ENCODE measurements at regions not wholly inside any gene's neighbourhood (a gene's known extent, or its start where the extent isn't known, plus 50 kb on each side); places are given as distances from the start of the nearest gene placed in this dataset.
"Not testable (repeated sequence)": the region's sequence is repeated elsewhere in the genome, so short reads cannot be mapped to it uniquely, and the experiment has no call there.

DNA sequence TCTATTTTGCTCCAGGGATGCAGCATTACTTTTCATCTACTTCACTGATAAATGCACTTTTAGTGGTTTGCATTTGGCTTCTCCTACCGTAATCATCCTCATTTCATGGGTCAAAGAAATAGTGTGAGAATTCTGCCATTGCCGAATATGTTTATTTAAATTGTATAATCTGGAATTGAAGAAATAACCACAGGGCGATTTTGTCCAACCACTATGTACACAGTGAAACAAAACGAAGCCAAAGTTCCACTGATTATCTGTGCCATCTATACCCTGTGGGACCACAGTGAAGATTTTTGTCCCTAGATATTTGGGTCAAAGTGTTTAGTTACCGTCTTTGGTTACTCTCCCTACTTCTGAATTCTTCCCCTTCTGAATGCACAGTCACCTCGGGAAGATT, 888.6 kb upstream of the NRXN1 start:
- no peak for DNase-seq (ENCODE audit: low read depth)

GRCh38 chr2:51919395-51919794, 887.5 kb upstream of the NRXN1 start:
- DNase-seq (ENCODE audit: low read depth): no peak

DNA sequence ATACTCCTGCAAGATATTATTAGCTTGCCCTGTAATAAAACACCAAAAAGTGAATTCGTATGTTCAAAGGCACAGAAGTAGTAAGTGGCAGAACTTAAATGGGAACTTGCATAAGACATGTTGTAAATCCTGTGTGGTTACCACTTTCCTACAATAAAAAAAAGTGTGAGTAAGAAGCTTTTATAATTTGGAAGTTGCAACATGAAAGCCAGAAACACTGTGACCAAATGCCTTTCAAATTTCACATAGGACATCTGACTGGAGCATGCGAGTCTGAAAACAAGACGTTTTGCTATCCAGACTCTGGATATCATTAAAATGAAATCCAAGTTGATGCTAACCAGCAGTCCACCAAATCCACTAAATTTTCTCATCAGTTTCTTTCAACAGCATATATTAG, 886.2 kb upstream of the NRXN1 start:
- no peak for DNase-seq (ENCODE audit: low read depth)

- no peak for DNase-seq (ENCODE audit: low read depth)
These were observed 871.8 kb upstream of the NRXN1 start for GRCh38 chr2:51903728-51904127.

GRCh38 chr2:51899643-51900042, 867.7 kb upstream of the NRXN1 start:
- no peak for DNase-seq (ENCODE audit: low read depth)

DNA sequence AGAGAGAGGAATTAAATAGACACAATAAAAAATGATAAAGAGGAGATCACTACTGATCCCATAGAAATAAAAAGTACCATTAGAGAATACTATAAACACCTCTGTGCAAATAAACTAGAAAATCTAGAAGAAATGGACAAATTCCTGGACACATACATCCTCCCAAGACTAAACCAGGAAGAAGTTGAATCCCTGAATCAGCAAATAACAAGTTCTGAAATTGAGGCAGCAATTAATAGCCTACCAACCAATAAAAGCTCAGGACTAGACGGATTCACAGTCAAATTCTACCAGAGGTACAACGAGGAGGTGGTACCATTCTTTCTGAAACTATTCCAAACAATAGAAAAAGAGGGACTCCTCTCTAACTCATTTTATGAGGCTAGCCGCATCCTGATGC, 862.7 kb upstream of the NRXN1 start:
- not testable (repeated sequence) for DNase-seq (ENCODE audit: low read depth)

GRCh38 chr2:51888120-51888519, 856.2 kb upstream of the NRXN1 start:
- DNase-seq (ENCODE audit: low read depth): no peak

DNA sequence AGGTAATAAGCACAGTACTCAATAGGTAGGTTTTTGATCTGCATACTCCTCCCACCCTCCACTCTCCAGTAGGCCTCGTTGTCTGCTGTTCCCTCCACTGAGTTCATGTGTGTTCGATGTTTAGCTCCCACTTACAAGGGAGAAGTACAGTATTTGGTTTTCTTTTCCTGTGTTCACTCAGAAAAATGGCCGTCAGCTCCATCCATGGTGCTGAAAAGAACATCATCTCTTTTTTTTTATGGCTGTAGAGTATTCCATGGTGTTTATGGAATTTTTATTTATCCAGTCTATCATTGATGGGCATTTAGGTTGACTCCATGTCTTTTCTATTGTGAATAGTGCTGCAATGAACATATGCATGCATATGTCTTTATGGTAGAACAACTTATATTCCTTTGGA, 849.7 kb upstream of the NRXN1 start:
- DNase-seq (ENCODE audit: low read depth): no peak

GRCh38 chr2:51880153-51880552, 848.2 kb upstream of the NRXN1 start:
- DNase-seq (ENCODE audit: low read depth): no peak

DNA sequence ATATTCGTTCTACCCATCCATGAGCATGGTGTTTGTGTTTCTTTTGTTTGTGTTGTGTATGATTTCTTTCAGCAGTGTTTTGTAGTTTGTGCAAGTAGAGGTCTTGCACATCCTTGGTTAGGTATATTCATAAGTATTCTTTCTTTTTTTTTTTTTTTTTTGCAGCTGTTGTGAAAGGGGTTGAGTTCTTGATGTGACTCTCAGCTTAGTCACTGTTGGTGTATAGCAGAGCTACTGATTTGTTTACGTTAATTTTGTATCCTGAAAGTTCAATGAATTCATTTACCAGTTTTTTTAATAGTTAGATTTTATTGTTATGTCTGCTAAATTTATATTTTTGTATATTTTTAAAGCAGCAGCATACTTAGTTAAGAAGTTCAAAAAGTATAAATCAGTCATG, 834.4 kb upstream of the NRXN1 start:
- DNase-seq (ENCODE audit: low read depth): no peak

- DNase-seq (ENCODE audit: low read depth): no peak
These were observed 827.3 kb upstream of the NRXN1 start for GRCh38 chr2:51859260-51859659.

- no peak for DNase-seq (ENCODE audit: low read depth)
These were observed 823.8 kb upstream of the NRXN1 start for GRCh38 chr2:51855683-51856082.

DNA sequence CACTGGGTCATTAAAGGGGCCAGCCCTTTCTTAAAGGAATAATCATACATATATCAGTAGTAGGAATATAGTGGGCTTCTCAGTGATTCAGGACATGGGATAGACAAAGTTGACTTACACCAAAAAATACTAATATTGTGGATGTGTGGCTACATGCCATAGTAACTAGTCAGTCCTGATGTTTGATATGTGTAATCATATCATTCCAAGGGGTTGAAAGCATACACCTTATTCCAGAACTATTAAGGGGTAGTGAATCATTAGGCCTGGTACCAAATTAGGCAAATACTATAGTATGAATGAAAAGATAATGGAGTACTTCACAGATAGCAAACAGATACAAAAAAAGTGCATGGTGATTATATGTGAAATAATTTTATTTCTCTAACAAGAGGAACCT, 814.9 kb upstream of the NRXN1 start:
- no peak for DNase-seq (ENCODE audit: low read depth)

DNA sequence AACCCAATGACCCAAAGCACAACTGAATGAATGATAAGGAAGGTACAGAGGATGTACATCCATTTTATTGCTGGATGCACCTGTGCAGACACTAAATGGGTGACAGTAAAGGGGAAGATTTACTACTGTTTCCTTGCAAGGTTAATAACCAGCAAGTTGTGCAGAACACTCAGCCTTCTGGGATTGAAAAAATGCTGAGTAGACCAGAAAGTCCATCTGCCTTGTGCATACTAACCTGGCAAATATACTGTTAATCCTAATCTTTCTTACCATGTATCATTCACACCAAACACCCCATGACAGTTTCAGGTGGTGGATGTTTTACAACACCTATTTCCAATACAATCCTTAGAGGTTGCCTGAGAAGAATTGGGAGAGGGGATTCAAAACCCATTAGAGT, 814.1 kb upstream of the NRXN1 start:
- DNase-seq (ENCODE audit: low read depth): no peak

DNA sequence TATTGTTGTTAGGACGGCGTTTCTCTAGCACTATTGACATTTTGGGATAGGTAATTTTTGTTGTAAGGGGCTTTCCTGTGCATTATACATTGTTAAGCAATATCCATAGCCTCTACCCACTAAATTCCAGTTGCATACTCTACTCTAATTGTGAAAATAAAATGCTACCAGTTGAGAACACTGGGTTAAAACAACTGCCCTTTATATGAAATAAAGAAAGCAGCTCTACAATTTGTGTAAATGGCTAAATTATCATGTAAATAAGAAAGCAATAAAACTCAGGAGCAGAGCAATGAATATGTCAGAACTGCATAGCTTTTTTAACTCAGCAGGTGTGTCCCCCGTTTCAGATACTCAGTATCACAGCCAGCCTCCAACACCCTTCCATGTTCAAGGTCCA, 812.7 kb upstream of the NRXN1 start:
- DNase-seq (ENCODE audit: low read depth): no peak

DNA sequence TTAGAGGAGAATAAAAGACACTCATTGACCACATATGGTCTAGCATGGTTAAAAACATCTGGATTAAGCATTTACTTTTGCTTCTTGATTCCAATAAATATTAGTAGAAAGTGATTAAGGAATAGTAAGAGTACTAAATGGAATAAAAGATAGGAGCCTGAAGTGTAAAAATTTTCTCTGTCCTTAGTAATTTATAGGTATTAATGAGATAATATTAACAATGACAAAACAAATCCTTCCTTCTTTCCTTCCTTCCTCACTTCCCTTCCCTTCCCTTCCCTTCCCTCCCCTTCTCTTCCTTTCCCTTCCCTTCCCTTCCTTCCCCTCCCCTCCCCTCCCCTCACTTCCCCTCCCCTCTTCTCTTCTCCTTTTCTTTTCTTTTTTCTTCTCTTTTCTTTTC, 797.5 kb upstream of the NRXN1 start:
- no peak for DNase-seq (ENCODE audit: low read depth)

- DNase-seq (ENCODE audit: low read depth): no peak
These were observed 793.9 kb upstream of the NRXN1 start for GRCh38 chr2:51825823-51826222.

DNA sequence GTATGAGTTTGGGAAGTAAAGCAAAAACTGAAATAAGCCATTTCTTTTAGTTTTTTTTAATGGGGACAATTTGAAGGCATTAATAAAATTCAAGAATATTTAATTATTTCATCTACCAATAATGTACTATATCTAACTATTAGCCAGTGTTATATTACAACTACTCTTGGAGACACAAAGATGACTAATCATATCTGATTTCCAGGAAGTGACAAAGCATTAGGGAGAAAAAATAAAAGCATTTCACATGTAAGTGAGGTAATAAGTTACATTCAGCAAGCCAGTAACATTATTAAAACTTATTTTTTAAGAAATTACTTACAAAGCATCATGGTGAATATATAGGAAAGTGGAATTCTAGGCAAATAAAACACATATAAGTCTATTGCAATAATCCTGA, 781.3 kb upstream of the NRXN1 start:
- DNase-seq (ENCODE audit: low read depth): peak; percentile 19

GRCh38 chr2:51812138-51812866, 780.4 kb upstream of the NRXN1 start:
- DNase-seq (ENCODE audit: low read depth): peak; percentile 16

- no peak for DNase-seq (ENCODE audit: low read depth)
These were observed 778.3 kb upstream of the NRXN1 start for GRCh38 chr2:51810197-51810596.

DNA sequence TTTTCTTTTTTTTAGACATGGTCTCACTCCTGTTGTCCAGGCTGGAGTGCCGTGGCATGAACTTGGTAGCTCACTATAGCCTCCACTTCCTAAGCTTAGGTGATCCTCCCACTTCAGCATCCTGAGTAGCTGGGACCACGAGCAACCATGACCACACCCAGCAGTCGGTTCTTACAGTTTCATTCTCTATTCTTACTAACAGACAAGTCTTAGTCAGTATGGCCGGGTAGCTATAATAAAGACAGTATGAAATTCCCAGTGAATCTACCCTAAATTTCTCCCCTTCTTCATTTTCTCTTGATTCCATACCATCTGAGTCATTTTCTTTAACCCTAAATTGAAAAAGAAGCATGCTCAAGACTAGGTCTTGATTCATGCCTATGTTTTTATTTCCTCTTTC, 775.3 kb upstream of the NRXN1 start:
- no peak for DNase-seq (ENCODE audit: low read depth)

- no peak for DNase-seq (ENCODE audit: low read depth)
These were observed 763.4 kb upstream of the NRXN1 start for GRCh38 chr2:51795248-51795888.

DNA sequence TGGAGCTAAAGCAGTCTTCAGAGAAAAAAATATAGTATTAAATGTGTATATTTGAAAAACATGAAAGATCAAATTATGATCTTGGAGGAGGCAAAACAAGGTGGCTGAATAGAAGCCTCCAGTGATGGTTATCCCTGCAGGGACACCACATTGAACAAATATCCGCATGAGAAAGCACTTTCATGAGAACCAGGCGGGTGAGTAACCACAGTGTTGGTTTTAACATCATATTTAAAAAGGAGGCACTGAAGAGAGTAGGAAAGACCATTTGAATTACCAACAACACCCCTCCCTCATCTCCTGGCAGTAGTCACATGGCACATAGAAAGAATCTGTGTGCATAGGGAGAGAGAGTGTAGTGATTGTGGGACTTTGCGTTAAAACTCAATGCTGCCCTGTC, 759.6 kb upstream of the NRXN1 start:
- no peak for DNase-seq (ENCODE audit: low read depth)

- DNase-seq (ENCODE audit: low read depth): no peak
These were observed 758.9 kb upstream of the NRXN1 start for GRCh38 chr2:51790854-51791253.
